H1 (cell line): ENCODE measurements at regions not wholly inside any gene's neighbourhood (a gene's known extent, or its start where the extent isn't known, plus 50 kb on each side); places are given as distances from the start of the nearest gene placed in this dataset.

Experiments used
- CTCF ChIA-PET: fragments of 300-600 bp; sonication (Branson Sonifier 250); formaldehyde crosslinking; loops from one replicate; lab custom pipeline; 2021; ENCODE audit not compliant: partially characterized antibody; lab: Charles Lee
- POLR2A ChIA-PET: fragments of 300-600 bp; sonication (Branson Sonifier 250); formaldehyde crosslinking; loops from one replicate; lab custom pipeline; 2021; ENCODE audit warnings: inconsistent platforms; ENCODE audit not compliant: partially characterized antibody; lab: Charles Lee
- DNase-seq, 2 experiments: peaks; one replicate each; pipeline versions ENCODE4 v3.0.0 to v3.0.0-alpha.2; 2010 to 2022; ENCODE audit warnings: low spot score in 2 of 2, low read depth in 1 of 2, mixed read lengths in 1 of 2
- FAIRE-seq: peaks from 2 replicates; lab custom pipeline; 2011; peaks lifted over from hg19 to GRCh38; lab: Jason Lieb, UNC
- H2AFZ ChIP-seq: 2 replicates; pipeline ENCODE4 v1.8.1; 2012; ENCODE audit warnings: low read length, inconsistent platforms
- H2AK5ac ChIP-seq: 2 replicates; pipeline ENCODE4 v1.6.1; 2013; ENCODE audit warnings: low read depth, low read length
- H2BK120ac ChIP-seq: replicated peaks from 2 replicates; pipeline ENCODE3; 2013; ENCODE audit warnings: low read depth, low read length, inconsistent platforms
- H2BK12ac ChIP-seq: 2 replicates; pipeline ENCODE4 v1.6.1; 2013; ENCODE audit warnings: low read depth, low read length
- H2BK15ac ChIP-seq: 2 replicates; pipeline ENCODE4 v1.6.1; 2013; ENCODE audit warnings: low read length
- H2BK20ac ChIP-seq: 2 replicates; pipeline ENCODE4 v1.6.1; 2013; ENCODE audit warnings: low read length
- H2BK5ac ChIP-seq: 2 replicates; pipeline ENCODE4 v1.6.1; 2013; ENCODE audit warnings: low read depth, low read length
- H3K14ac ChIP-seq: 2 replicates; pipeline ENCODE4 v1.6.1; 2013; ENCODE audit warnings: inconsistent platforms; ENCODE audit not compliant: insufficient read length
- H3K18ac ChIP-seq: 2 replicates; pipeline ENCODE4 v1.6.1; 2013; ENCODE audit warnings: low read length; ENCODE audit errors: extremely low read depth
- H3K23ac ChIP-seq: 2 replicates; pipeline ENCODE4 v1.6.1; 2013; ENCODE audit warnings: inconsistent platforms; ENCODE audit not compliant: insufficient read length
- H3K23me2 ChIP-seq: 2 replicates; pipeline ENCODE4 v1.6.1; 2013; ENCODE audit warnings: low read depth, low read length
- H3K27ac ChIP-seq: 2 replicates; pipeline ENCODE4 v1.6.1; 2011; ENCODE audit warnings: low read depth, low read length, inconsistent platforms
- H3K27me3 ChIP-seq, 4 experiments: replicated peaks in 1 of 4; 1 replicate in 1 of 4; 2 replicates in 3 of 4; pipeline versions ENCODE4 v1.6.1 to v1.8.1; 2011 to 2013; ENCODE audit warnings: low read length in 3 of 4, mild to moderate bottlenecking in 3 of 4, inconsistent platforms in 2 of 4, mixed read lengths in 2 of 4, moderate library complexity in 1 of 4; ENCODE audit not compliant: control insufficient read depth in 3 of 4, insufficient read depth in 3 of 4; ENCODE audit errors: extremely low read depth in 1 of 4
- H3K36me3 ChIP-seq, 4 experiments: 2 replicates each; pipeline versions ENCODE4 v1.6.1 to v1.8.1; 2011 to 2013; ENCODE audit warnings: mild to moderate bottlenecking in 4 of 4, low read length in 3 of 4, moderate library complexity in 2 of 4, control low read depth in 1 of 4, inconsistent platforms in 1 of 4; ENCODE audit not compliant: insufficient read depth in 4 of 4, control insufficient read depth in 2 of 4
- H3K4ac ChIP-seq: replicated peaks from 2 replicates; pipeline ENCODE3; 2013; ENCODE audit warnings: low read length, low read depth, mixed read lengths, inconsistent platforms; ENCODE audit not compliant: insufficient read length
- H3K4me1 ChIP-seq, 4 experiments: replicated peaks in 1 of 4; 1 replicate in 1 of 4; 2 replicates in 3 of 4; pipeline versions ENCODE4 v1.6.1 to v1.8.1; 2011 to 2013; ENCODE audit warnings: low read length in 3 of 4, inconsistent platforms in 2 of 4, mixed read lengths in 1 of 4; ENCODE audit not compliant: insufficient read depth in 4 of 4, control insufficient read depth in 3 of 4
- H3K4me2 ChIP-seq, 2 experiments: 2 replicates each; pipeline versions ENCODE4 v1.6.1 to v1.8.1; 2011 to 2013; ENCODE audit warnings: low read depth in 2 of 2, low read length in 2 of 2, control low read depth in 1 of 2, inconsistent platforms in 1 of 2, mild to moderate bottlenecking in 1 of 2; ENCODE audit not compliant: insufficient read depth in 1 of 2
- H3K4me3 ChIP-seq, 4 experiments: fragments of 200-600, 300-600 bp in 1 of 4; sonication (generic), shearing (Covaris generic), sonication (Bioruptor Twin) in 1 of 4; 2 replicates each; pipeline versions ENCODE4 v1.5.1 to v1.8.1; 2011 to 2016; ENCODE audit warnings: low read length in 4 of 4, low read depth in 3 of 4, control low read depth in 2 of 4, inconsistent platforms in 2 of 4, mild to moderate bottlenecking in 2 of 4, mixed read lengths in 1 of 4, moderate library complexity in 1 of 4; ENCODE audit not compliant: insufficient read depth in 2 of 4; ENCODE audit errors: extremely low read depth in 1 of 4
- H3K56ac ChIP-seq: replicated peaks from 2 replicates; pipeline ENCODE3; 2013; ENCODE audit warnings: low read depth, mild to moderate bottlenecking, mixed read lengths, low read length, inconsistent platforms; ENCODE audit not compliant: insufficient read length
- H3K79me1 ChIP-seq: 2 replicates; pipeline ENCODE4 v1.6.1; 2013; ENCODE audit warnings: low read depth, low read length, control low read depth
- H3K79me2 ChIP-seq, 2 experiments: 2 replicates each; pipeline versions ENCODE4 v1.6.1 to v1.8.1; 2012 to 2013; ENCODE audit warnings: low read length in 2 of 2, mild to moderate bottlenecking in 2 of 2, inconsistent platforms in 1 of 2; ENCODE audit not compliant: insufficient read depth in 2 of 2, control insufficient read depth in 1 of 2
- H3K9ac ChIP-seq, 4 experiments: replicated peaks in 1 of 4; 1 replicate in 1 of 4; 2 replicates in 3 of 4; pipeline versions ENCODE4 v1.6.1 to v1.8.1; 2011 to 2013; ENCODE audit warnings: low read depth in 3 of 4, low read length in 3 of 4, control low read depth in 2 of 4, mild to moderate bottlenecking in 2 of 4, moderate library complexity in 2 of 4, inconsistent platforms in 1 of 4; ENCODE audit errors: extremely low read depth in 1 of 4
- H3K9me3 ChIP-seq, 2 experiments: 2 replicates each; pipeline versions ENCODE4 v1.6.1 to v1.8.1; 2012 to 2013; ENCODE audit warnings: mild to moderate bottlenecking in 2 of 2, moderate library complexity in 2 of 2, control low read depth in 1 of 2, inconsistent platforms in 1 of 2, low read depth in 1 of 2, low read length in 1 of 2, mixed read lengths in 1 of 2; ENCODE audit not compliant: insufficient read depth in 2 of 2
- H4K20me1 ChIP-seq, 2 experiments: replicated peaks in 1 of 2; 2 replicates each; pipeline versions ENCODE3 to v1.8.1; 2011 to 2013; ENCODE audit warnings: inconsistent platforms in 2 of 2, low read length in 2 of 2, mild to moderate bottlenecking in 1 of 2; ENCODE audit not compliant: insufficient read depth in 2 of 2, control insufficient read depth in 1 of 2
- H4K5ac ChIP-seq: 2 replicates; pipeline ENCODE4 v1.6.1; 2013; ENCODE audit warnings: low read length, low read depth, mixed read lengths, inconsistent platforms; ENCODE audit not compliant: insufficient read length
- H4K8ac ChIP-seq: 2 replicates; pipeline ENCODE4 v1.8.0; 2013; ENCODE audit warnings: mild to moderate bottlenecking, moderate library complexity, low read length, inconsistent platforms; ENCODE audit not compliant: insufficient read depth; ENCODE audit errors: extremely low read depth
- H4K91ac ChIP-seq: replicated peaks from 2 replicates; pipeline ENCODE3; 2013; ENCODE audit warnings: low read length, mixed read lengths, inconsistent platforms; ENCODE audit not compliant: insufficient read length
- CHD2 ChIP-seq: IDR thresholded peaks from 2 replicates; pipeline ENCODE4 v1.6.1; 2012; ENCODE audit warnings: low read length, improper control_type of control experiment
- POU5F1 ChIP-seq: IDR thresholded peaks from 2 replicates; pipeline ENCODE4 v1.6.1; 2011; ENCODE audit warnings: low read depth, mild to moderate bottlenecking, low read length, moderate library complexity
- TBP ChIP-seq: IDR thresholded peaks from 2 replicates; pipeline ENCODE4 v1.6.1; 2011; ENCODE audit warnings: low read depth, low read length, improper control_type of control experiment
- ZNF274 ChIP-seq: IDR thresholded peaks from 2 replicates; pipeline ENCODE4 v1.7.0; 2012; ENCODE audit warnings: low read length, borderline replicate concordance; ENCODE audit errors: extremely low read depth
- WGBS, 2 experiments: shearing (Covaris generic) in 1 of 2; methylation state at CpG; one replicate each; pipeline versions ENCODE4 v1.1.6 to v1.1.7; 2013 to 2015; ENCODE audit warnings: low lambda C conversion rate in 2 of 2, mixed read lengths in 2 of 2, inconsistent platforms in 1 of 2, low coverage in 1 of 2, missing lambda C conversion rate in 1 of 2; ENCODE audit not compliant: insufficient replicate concordance in 2 of 2, insufficient coverage in 1 of 2, insufficient read length in 1 of 2; ENCODE audit errors: extremely low coverage in 1 of 2, missing lambda C conversion rate in 1 of 2; 5-methylcytosine and 5-hydroxymethylcytosine counted together

DNA sequence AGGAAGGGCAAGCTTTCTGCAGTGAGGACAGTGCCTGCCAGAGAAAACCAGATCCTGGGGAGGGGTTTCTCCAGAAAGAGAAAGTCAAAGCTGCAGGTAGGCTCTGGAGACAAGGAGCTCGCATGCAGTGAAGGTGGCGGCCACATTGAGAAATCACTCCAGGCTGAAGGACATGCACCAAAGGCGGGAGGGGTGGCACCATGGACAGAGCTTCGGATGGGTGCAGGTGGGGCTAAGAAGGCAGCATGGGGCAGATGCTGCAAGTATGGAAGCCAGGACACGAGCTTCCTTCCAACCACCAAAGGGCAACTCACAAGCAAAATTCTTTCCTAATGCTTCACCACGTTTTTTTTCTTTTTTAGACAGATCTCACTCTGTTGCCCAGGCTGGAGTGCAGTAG lies 104.4 kb upstream of the SLC35G4 start:
- no peak overlapping the region for H3K18ac ChIP-seq
- no peak overlapping the region for H2AK5ac ChIP-seq
- no peak for FAIRE-seq
- H2BK12ac ChIP-seq = no peak overlapping the region
- no peak overlapping the region for H4K5ac ChIP-seq
- H4K20me1 ChIP-seq = no peaks in the 10 kb centered on the region
- H2BK20ac ChIP-seq = no peak overlapping the region
- H2BK5ac ChIP-seq = no peak overlapping the region
- no peak overlapping the region for H3K4ac ChIP-seq
- H3K4me2 ChIP-seq = no peak overlapping the region
- no peaks in the 10 kb centered on the region for H3K36me3 ChIP-seq
- no peak overlapping the region for H4K91ac ChIP-seq
- no peak overlapping the region for H3K9ac ChIP-seq
- H3K4me3 ChIP-seq = no peak overlapping the region
- H3K56ac ChIP-seq = no peak overlapping the region
- no peaks in the 10 kb centered on the region for H3K79me2 ChIP-seq
- CTCF ChIA-PET = interaction anchor here (0.7 to 2.1 kb wide), 4 partner anchors 14 to 194 kb away, joined by 3 to 15 read pairs (median 7); no protein-coding TSS in a partner anchor
- no peak overlapping the region for H2AFZ ChIP-seq
- no peaks in the 10 kb centered on the region for H3K79me1 ChIP-seq
- H3K9me3 ChIP-seq = no peaks in the 10 kb centered on the region
- no peaks in the 10 kb centered on the region for H3K27me3 ChIP-seq
- H3K27ac ChIP-seq = no peak overlapping the region
- 84% methylated on average over 6 of the region's 6 CpGs; no CpG with 5 or more reads in 1 of the 2 experiments for WGBS, 2 experiments
- H3K14ac ChIP-seq = no peak overlapping the region
- no peak overlapping the region for H2BK120ac ChIP-seq
- DNase-seq = no peak
- no peaks in the 10 kb centered on the region for H3K4me1 ChIP-seq
- no peak overlapping the region for H4K8ac ChIP-seq
- no peak overlapping the region for H2BK15ac ChIP-seq
- H3K23ac ChIP-seq = no peak overlapping the region
- TF ChIP-seq TBP (no peak), ZNF274 (no peak), POU5F1 (no peak), CHD2 (no peak)
- POLR2A ChIA-PET = no interaction called here
- no peaks in the 10 kb centered on the region for H3K23me2 ChIP-seq
